PC-9 (cell line): ENCODE measurements at regions not wholly inside any gene's neighbourhood (a gene's known extent, or its start where the extent isn't known, plus 50 kb on each side); places are given as distances from the start of the nearest gene placed in this dataset.

Source experiments
- BruUV-seq: library from RNA; stranded (reverse); fragments of 400-500 nt; replicated peaks from 2 replicates; lab custom pipeline; 2021; lab: Mats Ljungman, UMichigan
- CTCF ChIA-PET: fragments of 300-600 bp; sonication (Branson Sonifier 250); formaldehyde crosslinking; loops from one replicate; lab custom pipeline; 2022; ENCODE audit warnings: antibody characterized with exemption; lab: Charles Lee
- POLR2A ChIA-PET: fragments of 300-600 bp; sonication (Branson Sonifier 250); formaldehyde crosslinking; loops from one replicate; lab custom pipeline; 2022; ENCODE audit warnings: antibody characterized with exemption; ENCODE audit not compliant: unreplicated experiment; lab: Charles Lee
- DNase-seq, 2 experiments: peaks; one replicate each; pipeline versions ENCODE4 v3.0.0 to v3.0.0-alpha.2; 2015 to 2022; ENCODE audit warnings: mixed read lengths in 1 of 2
- H2AFZ ChIP-seq: fragments of 200-600 bp; sonication (generic); 2 replicates; pipeline ENCODE4 v1.8.1; 2017; ENCODE audit warnings: antibody characterized with exemption
- H3F3A ChIP-seq: fragments of 200-600 bp; sonication (generic); 2 replicates; pipeline ENCODE4 v1.8.1; 2017; ENCODE audit warnings: antibody characterized with exemption, mild to moderate bottlenecking, low read depth; ENCODE audit not compliant: insufficient read depth
- H3K27ac ChIP-seq: fragments of 200-600 bp; sonication (generic); 2 replicates; pipeline ENCODE4 v1.6.1; 2016; ENCODE audit warnings: mixed run types
- H3K27me3 ChIP-seq: fragments of 200-600 bp; sonication (generic); 2 replicates; pipeline ENCODE4 v1.6.1; 2016; ENCODE audit warnings: low read depth, mixed run types; ENCODE audit not compliant: insufficient read depth
- H3K36me3 ChIP-seq: fragments of 200-600 bp; sonication (generic); 2 replicates; pipeline ENCODE4 v1.6.1; 2016; ENCODE audit warnings: low read depth, mixed run types
- H3K4me1 ChIP-seq: fragments of 200-600 bp; sonication (generic); replicated peaks from 2 replicates; pipeline ENCODE4 v1.6.1; 2016; ENCODE audit warnings: mixed run types; ENCODE audit not compliant: insufficient read depth
- H3K4me2 ChIP-seq: fragments of 200-600 bp; sonication (generic); 2 replicates; pipeline ENCODE4 v1.6.1; 2017; ENCODE audit warnings: mixed run types
- H3K4me3 ChIP-seq: fragments of 200-600 bp; sonication (generic); 2 replicates; pipeline ENCODE4 v1.6.1; 2016; ENCODE audit warnings: mixed run types
- H3K79me2 ChIP-seq: fragments of 200-600 bp; sonication (generic); 2 replicates; pipeline ENCODE4 v1.6.1; 2017; ENCODE audit warnings: low read depth, mixed run types
- H3K9me2 ChIP-seq: fragments of 200-600 bp; sonication (generic); 2 replicates; pipeline ENCODE4 v1.8.1; 2017; ENCODE audit warnings: mild to moderate bottlenecking; ENCODE audit not compliant: insufficient read depth
- H3K9me3 ChIP-seq: fragments of 200-600 bp; sonication (generic); 2 replicates; pipeline ENCODE4 v1.8.1; 2016; ENCODE audit warnings: low read depth; ENCODE audit not compliant: insufficient read depth
- H4K20me1 ChIP-seq: fragments of 200-600 bp; sonication (generic); 2 replicates; pipeline ENCODE4 v1.8.1; 2017; ENCODE audit not compliant: insufficient read depth
- EZH2 ChIP-seq: fragments of 200-600 bp; sonication (generic); IDR thresholded peaks from 2 replicates; pipeline ENCODE4 v1.8.0; 2017; ENCODE audit warnings: antibody characterized with exemption, low read depth
- intact Hi-C: fragments of 100-400 bp; cut with micrococcal nuclease; formaldehyde crosslinking; loops from one replicate; pipeline ENCODE4 v1.10.0; 2022; ENCODE audit not compliant: unreplicated experiment
- TF ChIP-seq, protein P1 (sequence below): fragments of 200-600 bp; sonication (generic); conservative IDR thresholded peaks from 2 replicates; pipeline ENCODE4 v1.6.1; 2017; ENCODE audit warnings: mixed run types, antibody characterized with exemption, mild to moderate bottlenecking, moderate library complexity

GRCh38 chr11:116466801-116467200 is 306.0 kb downstream of the BUD13 start:
- Histone ChIP-seq H4K20me1 (no peaks in the 10 kb centered on the region), H3K27ac (no peak overlapping the region), H3K36me3 (no peaks in the 10 kb centered on the region), H3K4me3 (no peak overlapping the region), H3K4me1 (no peaks in the 10 kb centered on the region), H3K27me3 (peaks cover 59% of the 10 kb centered on the region), H3K4me2 (no peak overlapping the region), H3K9me3 (no peaks in the 10 kb centered on the region), H3K9me2 (no peaks in the 10 kb centered on the region), H2AFZ (no peak overlapping the region), H3F3A (no peaks in the 10 kb centered on the region), H3K79me2 (no peaks in the 10 kb centered on the region)
- intact Hi-C loops, result no loop called here
- DNase-seq, result no peak
- ChIA-PET POLR2A (no interaction called here), CTCF (no interaction called here)
- no TSS peak for BruUV-seq
- no peak for TF ChIP-seq EZH2
- TF ChIP-seq, protein P1, sequence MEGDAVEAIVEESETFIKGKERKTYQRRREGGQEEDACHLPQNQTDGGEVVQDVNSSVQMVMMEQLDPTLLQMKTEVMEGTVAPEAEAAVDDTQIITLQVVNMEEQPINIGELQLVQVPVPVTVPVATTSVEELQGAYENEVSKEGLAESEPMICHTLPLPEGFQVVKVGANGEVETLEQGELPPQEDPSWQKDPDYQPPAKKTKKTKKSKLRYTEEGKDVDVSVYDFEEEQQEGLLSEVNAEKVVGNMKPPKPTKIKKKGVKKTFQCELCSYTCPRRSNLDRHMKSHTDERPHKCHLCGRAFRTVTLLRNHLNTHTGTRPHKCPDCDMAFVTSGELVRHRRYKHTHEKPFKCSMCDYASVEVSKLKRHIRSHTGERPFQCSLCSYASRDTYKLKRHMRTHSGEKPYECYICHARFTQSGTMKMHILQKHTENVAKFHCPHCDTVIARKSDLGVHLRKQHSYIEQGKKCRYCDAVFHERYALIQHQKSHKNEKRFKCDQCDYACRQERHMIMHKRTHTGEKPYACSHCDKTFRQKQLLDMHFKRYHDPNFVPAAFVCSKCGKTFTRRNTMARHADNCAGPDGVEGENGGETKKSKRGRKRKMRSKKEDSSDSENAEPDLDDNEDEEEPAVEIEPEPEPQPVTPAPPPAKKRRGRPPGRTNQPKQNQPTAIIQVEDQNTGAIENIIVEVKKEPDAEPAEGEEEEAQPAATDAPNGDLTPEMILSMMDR, result no peak

- no peak overlapping the region for H2AFZ ChIP-seq
- H3F3A ChIP-seq, result no peaks in the 10 kb centered on the region
- H3K27ac ChIP-seq, result no peak overlapping the region
- no peak for TF ChIP-seq EZH2
- TF ChIP-seq, protein P1, result no peak
- POLR2A ChIA-PET, result no interaction called here
- H3K36me3 ChIP-seq, result no peaks in the 10 kb centered on the region
- intact Hi-C loops, result no loop called here
- no peak overlapping the region for H3K4me3 ChIP-seq
- no peaks in the 10 kb centered on the region for H3K9me3 ChIP-seq
- H4K20me1 ChIP-seq, result no peaks in the 10 kb centered on the region
- no peak for DNase-seq
- H3K79me2 ChIP-seq, result no peaks in the 10 kb centered on the region
- no peak overlapping the region for H3K4me2 ChIP-seq
- CTCF ChIA-PET, result no interaction called here
- peaks cover 65% of the 10 kb centered on the region for H3K27me3 ChIP-seq
- BruUV-seq, result no TSS peak
- H3K4me1 ChIP-seq, result no peaks in the 10 kb centered on the region
- H3K9me2 ChIP-seq, result no peaks in the 10 kb centered on the region
Observed at GRCh38 chr11:116466191-116466590, 306.6 kb downstream of the BUD13 start.

DNA sequence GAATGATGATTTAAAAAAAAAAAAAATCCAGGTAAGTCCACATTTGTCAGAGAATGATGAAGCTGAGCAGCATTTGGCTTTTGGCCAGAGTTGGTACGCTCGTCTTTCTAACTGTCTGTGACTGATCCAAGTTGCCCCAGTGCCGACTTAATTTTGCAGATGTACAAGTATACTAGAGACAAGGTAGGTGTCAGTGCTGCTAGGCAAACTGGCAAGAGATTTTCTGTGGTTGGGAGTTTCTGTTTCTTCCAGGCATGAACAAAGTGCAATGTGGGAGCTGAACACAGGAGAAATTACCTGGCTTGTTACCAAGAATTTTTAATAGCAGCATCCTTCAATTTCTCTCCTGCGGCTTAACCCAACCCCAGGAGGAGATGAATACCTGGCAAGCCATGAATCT is 307.7 kb downstream of the BUD13 start:
- TF ChIP-seq, protein P1, result no peak
- no peak for TF ChIP-seq EZH2
- Histone ChIP-seq H2AFZ (no peak overlapping the region), H3K9me2 (no peaks in the 10 kb centered on the region), H3K9me3 (no peaks in the 10 kb centered on the region), H3K79me2 (no peaks in the 10 kb centered on the region), H3K4me2 (no peak overlapping the region), H3K4me3 (no peak overlapping the region), H4K20me1 (no peaks in the 10 kb centered on the region), H3F3A (no peaks in the 10 kb centered on the region), H3K4me1 (no peaks in the 10 kb centered on the region), H3K27me3 (peaks cover 74% of the 10 kb centered on the region), H3K36me3 (no peaks in the 10 kb centered on the region), H3K27ac (no peak overlapping the region)
- DNase-seq, result no peak
- intact Hi-C loops, result no loop called here
- no TSS peak for BruUV-seq
- ChIA-PET CTCF (no interaction called here), POLR2A (no interaction called here)
